GM23248 (cell line): ENCODE measurements at regions not wholly inside any gene's neighbourhood (a gene's known extent, or its start where the extent isn't known, plus 50 kb on each side); places are given as distances from the start of the nearest gene placed in this dataset.

Experiments
- EZH2 ChIP-seq: fragments of 200-600 bp; sonication (generic); IDR thresholded peaks from 2 replicates; pipeline ENCODE4 v1.6.1; 2018; ENCODE audit warnings: antibody characterized with exemption, mild to moderate bottlenecking; ENCODE audit not compliant: insufficient read depth, poor library complexity, severe bottlenecking
- EZH2phosphoT487 ChIP-seq: fragments of 200-600 bp; sonication (generic); IDR thresholded peaks from 2 replicates; pipeline ENCODE4 v1.6.1; 2018; ENCODE audit warnings: antibody characterized with exemption, moderate library complexity, mild to moderate bottlenecking, low read depth; ENCODE audit not compliant: insufficient read depth

DNA sequence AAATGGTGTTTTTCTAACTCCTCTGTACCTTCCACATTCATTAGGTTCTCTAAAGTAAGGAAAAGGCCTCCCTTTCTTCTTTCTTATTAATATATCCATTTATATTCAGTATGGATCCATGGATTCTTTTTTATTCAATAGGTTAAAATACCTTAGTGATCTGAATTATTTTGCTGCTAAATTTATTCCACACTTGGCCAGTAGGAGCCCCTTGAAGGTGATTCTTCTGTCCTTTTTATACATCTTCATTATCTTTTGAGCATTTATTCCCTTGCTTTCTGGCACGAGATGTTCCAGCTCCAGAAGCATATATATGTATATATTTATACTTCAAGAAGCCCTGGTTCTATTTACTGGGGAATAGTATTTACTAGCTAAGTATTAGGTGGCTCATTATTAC lies 311.8 kb upstream of the SGCD start:
- TF ChIP-seq EZH2phosphoT487 (no peak), EZH2 (no peak)
